ENCODE measurements at regions not wholly inside any gene's neighbourhood (a gene's known extent, or its start where the extent isn't known, plus 50 kb on each side); places are given as distances from the start of the nearest gene placed in this dataset.

GRCh38 chr4:155611501-155611900 lies 55.1 kb upstream of the GUCY1A1 start:
- TF ChIP-seq CTCF (conservative IDR thresholded peaks at IDR 0.05; ENCODE audit: low read length) (no peak), EZH2phosphoT487 (IDR thresholded peaks at IDR 0.05; ENCODE audit: borderline replicate concordance, low read depth, low read length) (no peak)

All from OCI-LY7 (cell line).